Right lobe of liver (tissue), 4 donors: ENCODE measurements at regions not wholly inside any gene's neighbourhood (a gene's known extent, or its start where the extent isn't known, plus 50 kb on each side); places are given as distances from the start of the nearest gene placed in this dataset.

Source experiments
- POLR2A ChIP-seq: fragments of 450-650 bp; IDR thresholded peaks from one replicate; pipeline ENCODE4 v1.6.1; 2017; ENCODE audit warnings: antibody characterized with exemption, mild to moderate bottlenecking
- TF ChIP-seq, protein P1 (sequence below), 4 donors: fragments of 200-600 bp in 3 of 4; fragments of 450-650 bp in 1 of 4; IDR thresholded peaks; one replicate each; pipeline versions ENCODE4 v1.5.1 to v1.8.0; 2016 to 2022; ENCODE audit warnings: antibody characterized with exemption in 4 of 4, mild to moderate bottlenecking in 2 of 4
- donor health status: DM: no; HTN: no; CAD: no.
- donor health status: DM: no; HTN: no; CAD: no.
- donor health status: DM: no; HTN: yes; CAD: no.

DNA sequence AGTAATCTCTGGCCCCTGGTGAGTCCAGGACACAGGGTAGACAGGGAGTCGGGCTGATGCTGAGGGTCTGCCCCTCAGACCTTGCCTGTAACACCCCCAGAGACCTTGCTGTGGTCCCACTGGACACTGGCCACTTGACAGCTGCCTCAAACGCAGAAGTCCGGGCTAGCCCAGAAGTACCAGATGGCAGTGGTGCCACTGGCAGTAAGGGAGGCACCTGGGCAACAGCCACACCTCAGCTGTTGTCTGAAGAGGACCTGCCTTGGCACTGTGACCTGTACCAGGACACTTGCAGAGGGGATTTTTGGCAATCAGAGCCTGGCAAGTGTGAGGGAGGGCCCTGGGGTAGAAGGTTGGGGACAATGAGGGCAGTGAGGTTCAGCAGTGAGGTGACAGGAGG is 63.3 kb upstream of the UXT start:
- TF ChIP-seq, protein P1, sequence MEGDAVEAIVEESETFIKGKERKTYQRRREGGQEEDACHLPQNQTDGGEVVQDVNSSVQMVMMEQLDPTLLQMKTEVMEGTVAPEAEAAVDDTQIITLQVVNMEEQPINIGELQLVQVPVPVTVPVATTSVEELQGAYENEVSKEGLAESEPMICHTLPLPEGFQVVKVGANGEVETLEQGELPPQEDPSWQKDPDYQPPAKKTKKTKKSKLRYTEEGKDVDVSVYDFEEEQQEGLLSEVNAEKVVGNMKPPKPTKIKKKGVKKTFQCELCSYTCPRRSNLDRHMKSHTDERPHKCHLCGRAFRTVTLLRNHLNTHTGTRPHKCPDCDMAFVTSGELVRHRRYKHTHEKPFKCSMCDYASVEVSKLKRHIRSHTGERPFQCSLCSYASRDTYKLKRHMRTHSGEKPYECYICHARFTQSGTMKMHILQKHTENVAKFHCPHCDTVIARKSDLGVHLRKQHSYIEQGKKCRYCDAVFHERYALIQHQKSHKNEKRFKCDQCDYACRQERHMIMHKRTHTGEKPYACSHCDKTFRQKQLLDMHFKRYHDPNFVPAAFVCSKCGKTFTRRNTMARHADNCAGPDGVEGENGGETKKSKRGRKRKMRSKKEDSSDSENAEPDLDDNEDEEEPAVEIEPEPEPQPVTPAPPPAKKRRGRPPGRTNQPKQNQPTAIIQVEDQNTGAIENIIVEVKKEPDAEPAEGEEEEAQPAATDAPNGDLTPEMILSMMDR (IDR thresholded peaks at IDR 0.05) = no peak
- no peak for TF ChIP-seq POLR2A
